Ishikawa (cell line): ENCODE measurements at regions not wholly inside any gene's neighbourhood (a gene's known extent, or its start where the extent isn't known, plus 50 kb on each side); places are given as distances from the start of the nearest gene placed in this dataset.

ENCODE experiments used
- CEBPB ChIP-seq: IDR thresholded peaks from 2 replicates; pipeline ENCODE4 v1.6.1; 2012
- CREB1 ChIP-seq: IDR thresholded peaks from 2 replicates; pipeline ENCODE4 v1.6.1; 2012; ENCODE audit warnings: low read depth
- EGR1 ChIP-seq: IDR thresholded peaks from 2 replicates; pipeline ENCODE4 v1.6.1; 2012
- EP300 ChIP-seq: IDR thresholded peaks from 2 replicates; pipeline ENCODE4 v1.6.1; 2012; ENCODE audit warnings: borderline replicate concordance
- FOXM1 ChIP-seq: IDR thresholded peaks from 2 replicates; pipeline ENCODE4 v1.6.1; 2012; ENCODE audit warnings: low read depth, borderline replicate concordance
- MAX ChIP-seq: IDR thresholded peaks from 2 replicates; pipeline ENCODE4 v1.6.1; 2012
- NFIC ChIP-seq: IDR thresholded peaks from 2 replicates; pipeline ENCODE4 v1.6.1; 2012
- RAD21 ChIP-seq: IDR thresholded peaks from 2 replicates; pipeline ENCODE4 v1.6.1; 2012; ENCODE audit warnings: low read depth
- REST ChIP-seq: IDR thresholded peaks from 2 replicates; pipeline ENCODE4 v1.6.1; 2012; ENCODE audit warnings: low read depth, mild to moderate bottlenecking
- TAF1 ChIP-seq: IDR thresholded peaks from 2 replicates; pipeline ENCODE4 v1.6.1; 2012; ENCODE audit warnings: low read depth, mild to moderate bottlenecking
- TCF12 ChIP-seq: IDR thresholded peaks from 2 replicates; pipeline ENCODE4 v1.6.1; 2012; ENCODE audit warnings: low read depth
- TEAD4 ChIP-seq: IDR thresholded peaks from 2 replicates; pipeline ENCODE4 v1.6.1; 2012
- USF1 ChIP-seq: IDR thresholded peaks from 2 replicates; pipeline ENCODE4 v1.6.1; 2012
- YY1 ChIP-seq: IDR thresholded peaks from 2 replicates; pipeline ENCODE4 v1.6.1; 2012; ENCODE audit warnings: low read depth
- ZBTB7A ChIP-seq: IDR thresholded peaks from 2 replicates; pipeline ENCODE4 v1.6.1; 2012; ENCODE audit warnings: low read depth

- TF ChIP-seq TCF12, result no peak
- TF ChIP-seq TAF1, result no peak
- TF ChIP-seq MAX, result no peak
- TF ChIP-seq ZBTB7A, result no peak
- TF ChIP-seq EP300, result no peak
- no peak for TF ChIP-seq YY1
- no peak for TF ChIP-seq TEAD4
- no peak for TF ChIP-seq RAD21
- TF ChIP-seq FOXM1, result no peak
- TF ChIP-seq CEBPB, result no peak
- no peak for TF ChIP-seq CREB1
- TF ChIP-seq USF1, result no peak
- TF ChIP-seq REST, result no peak
- no peak for TF ChIP-seq NFIC
- TF ChIP-seq EGR1, result no peak
Observed at GRCh38 chr18:22628795-22629510, 211.2 kb upstream of the CTAGE1 start.

GRCh38 chr18:22630980-22631379 lies 213.3 kb upstream of the CTAGE1 start:
- TF ChIP-seq USF1 (no peak), CREB1 (no peak), FOXM1 (no peak), CEBPB (no peak)

- TF ChIP-seq CREB1, result no peak
- TF ChIP-seq RAD21, result no peak
- TF ChIP-seq ZBTB7A, result no peak
- no peak for TF ChIP-seq USF1
- no peak for TF ChIP-seq YY1
- no peak for TF ChIP-seq FOXM1
- no peak for TF ChIP-seq CEBPB
- TF ChIP-seq EGR1, result no peak
Observed at GRCh38 chr18:22632191-22632590, 214.5 kb upstream of the CTAGE1 start.

- TF ChIP-seq CEBPB (no peak), YY1 (no peak), FOXM1 (no peak), TAF1 (no peak), NFIC (no peak), TEAD4 (no peak), ZBTB7A (no peak)
Observed at GRCh38 chr18:22634464-22634863, 216.7 kb upstream of the CTAGE1 start.

- TF ChIP-seq NFIC, result no peak
- no peak for TF ChIP-seq TEAD4
- TF ChIP-seq EP300, result no peak
- no peak for TF ChIP-seq ZBTB7A
- TF ChIP-seq EGR1, result no peak
- TF ChIP-seq CEBPB, result no peak
- TF ChIP-seq YY1, result no peak
- no peak for TF ChIP-seq USF1
- no peak for TF ChIP-seq CREB1
- no peak for TF ChIP-seq RAD21
- no peak for TF ChIP-seq MAX
- no peak for TF ChIP-seq TCF12
- no peak for TF ChIP-seq REST
- no peak for TF ChIP-seq TAF1
- no peak for TF ChIP-seq FOXM1
Observed at GRCh38 chr18:22637787-22638186, 220.1 kb upstream of the CTAGE1 start.
